Colonic mucosa (tissue), 4 donors: ENCODE measurements at regions not wholly inside any gene's neighbourhood (a gene's known extent, or its start where the extent isn't known, plus 50 kb on each side); places are given as distances from the start of the nearest gene placed in this dataset.
"Not testable (repeated sequence)": the region's sequence is repeated elsewhere in the genome, so short reads cannot be mapped to it uniquely, and the experiment has no call there.

ENCODE experiments used
- DNase-seq: peaks from one replicate; pipeline ENCODE4 v3.0.0-alpha.2; 2020
- H3K27ac ChIP-seq: fragments of 200-600 bp; one replicate; pipeline ENCODE4 v1.8.0; 2021
- H3K27me3 ChIP-seq: fragments of 200-600 bp; one replicate; pipeline ENCODE4 v1.8.0; 2021
- H3K36me3 ChIP-seq: fragments of 200-600 bp; one replicate; pipeline ENCODE4 v1.8.0; 2021
- H3K4me1 ChIP-seq: fragments of 200-600 bp; one replicate; pipeline ENCODE4 v1.8.0; 2021; ENCODE audit warnings: mild to moderate bottlenecking
- H3K4me3 ChIP-seq: fragments of 200-600 bp; one replicate; pipeline ENCODE4 v1.8.0; 2021
- H3K9ac ChIP-seq, 2 donors: one replicate each; pipeline ENCODE4 v1.7.0; 2013; ENCODE audit warnings: control low read depth in 2 of 2, low read depth in 2 of 2, low read length in 2 of 2
- H3K9me3 ChIP-seq: fragments of 200-600 bp; one replicate; pipeline ENCODE4 v1.8.0; 2021
- intact Hi-C: fragments of 100-400 bp; cut with DNase I; formaldehyde crosslinking; loops from one replicate; pipeline ENCODE4 v1.14.1; 2022
- TF ChIP-seq, protein P1 (sequence below): fragments of 200-600 bp; IDR thresholded peaks from one replicate; pipeline ENCODE4 v1.8.0; 2022; ENCODE audit warnings: antibody characterized with exemption, mild to moderate bottlenecking
- donor health status: healthy.
- donor health status: DM: no; HTN: no; CAD: no.
- donor health status: DM: no; HTN: no; CAD: no.

DNA sequence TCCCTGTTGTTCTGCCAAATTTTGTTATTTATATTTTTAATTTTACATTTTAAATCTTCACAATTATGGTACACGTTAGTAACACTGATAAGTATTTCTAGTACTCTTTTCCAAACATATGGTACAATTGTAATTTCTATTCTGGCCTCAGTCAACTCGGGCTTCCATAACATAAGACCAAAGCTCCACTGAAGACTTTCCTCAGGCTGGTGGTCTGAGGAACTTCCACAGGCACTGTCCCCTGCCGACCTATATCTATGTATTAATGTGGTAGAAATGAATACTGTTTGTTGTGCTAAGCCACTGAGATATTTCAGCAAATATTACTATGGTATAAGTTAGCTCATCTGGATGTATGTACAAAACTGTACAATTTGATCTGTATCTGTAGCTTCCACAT lies 407.6 kb upstream of the ZNF804A start:
- TF ChIP-seq, protein P1, sequence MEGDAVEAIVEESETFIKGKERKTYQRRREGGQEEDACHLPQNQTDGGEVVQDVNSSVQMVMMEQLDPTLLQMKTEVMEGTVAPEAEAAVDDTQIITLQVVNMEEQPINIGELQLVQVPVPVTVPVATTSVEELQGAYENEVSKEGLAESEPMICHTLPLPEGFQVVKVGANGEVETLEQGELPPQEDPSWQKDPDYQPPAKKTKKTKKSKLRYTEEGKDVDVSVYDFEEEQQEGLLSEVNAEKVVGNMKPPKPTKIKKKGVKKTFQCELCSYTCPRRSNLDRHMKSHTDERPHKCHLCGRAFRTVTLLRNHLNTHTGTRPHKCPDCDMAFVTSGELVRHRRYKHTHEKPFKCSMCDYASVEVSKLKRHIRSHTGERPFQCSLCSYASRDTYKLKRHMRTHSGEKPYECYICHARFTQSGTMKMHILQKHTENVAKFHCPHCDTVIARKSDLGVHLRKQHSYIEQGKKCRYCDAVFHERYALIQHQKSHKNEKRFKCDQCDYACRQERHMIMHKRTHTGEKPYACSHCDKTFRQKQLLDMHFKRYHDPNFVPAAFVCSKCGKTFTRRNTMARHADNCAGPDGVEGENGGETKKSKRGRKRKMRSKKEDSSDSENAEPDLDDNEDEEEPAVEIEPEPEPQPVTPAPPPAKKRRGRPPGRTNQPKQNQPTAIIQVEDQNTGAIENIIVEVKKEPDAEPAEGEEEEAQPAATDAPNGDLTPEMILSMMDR: no peak
- intact Hi-C loops: no loop called here
- Histone ChIP-seq H3K27me3 (no peaks in the 10 kb centered on the region), H3K9ac (no peak overlapping the region), H3K9me3 (no peaks in the 10 kb centered on the region), H3K4me3 (no peak overlapping the region), H3K4me1 (no peaks in the 10 kb centered on the region), H3K36me3 (no peaks in the 10 kb centered on the region), H3K27ac (no peak overlapping the region)
- DNase-seq: no peak

DNA sequence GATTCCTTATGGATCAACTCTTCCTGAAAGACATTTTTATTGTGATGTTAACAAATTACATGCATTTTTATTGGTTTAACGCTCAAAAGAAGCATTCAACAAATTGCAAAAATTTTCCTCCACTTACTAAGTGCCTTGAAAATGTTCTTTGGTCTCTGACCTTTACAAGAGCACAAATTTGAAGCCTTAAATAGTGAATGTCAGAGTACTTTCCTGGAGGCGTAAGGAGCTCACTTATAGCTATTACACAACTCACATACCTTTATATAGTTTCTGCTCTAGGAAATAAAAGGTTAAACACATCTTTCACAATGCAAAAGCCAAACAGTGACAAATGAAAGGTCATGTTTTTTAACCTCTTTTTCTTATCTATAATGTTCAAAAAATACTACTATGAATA lies 405.7 kb upstream of the ZNF804A start:
- H3K4me3 ChIP-seq: no peak overlapping the region
- no peak for DNase-seq
- intact Hi-C loops: no loop called here
- H3K9ac ChIP-seq: no peak overlapping the region
- H3K27me3 ChIP-seq: no peaks in the 10 kb centered on the region
- no peak overlapping the region for H3K27ac ChIP-seq
- no peaks in the 10 kb centered on the region for H3K4me1 ChIP-seq
- TF ChIP-seq, protein P1: no peak
- H3K9me3 ChIP-seq: no peaks in the 10 kb centered on the region
- H3K36me3 ChIP-seq: no peaks in the 10 kb centered on the region

DNA sequence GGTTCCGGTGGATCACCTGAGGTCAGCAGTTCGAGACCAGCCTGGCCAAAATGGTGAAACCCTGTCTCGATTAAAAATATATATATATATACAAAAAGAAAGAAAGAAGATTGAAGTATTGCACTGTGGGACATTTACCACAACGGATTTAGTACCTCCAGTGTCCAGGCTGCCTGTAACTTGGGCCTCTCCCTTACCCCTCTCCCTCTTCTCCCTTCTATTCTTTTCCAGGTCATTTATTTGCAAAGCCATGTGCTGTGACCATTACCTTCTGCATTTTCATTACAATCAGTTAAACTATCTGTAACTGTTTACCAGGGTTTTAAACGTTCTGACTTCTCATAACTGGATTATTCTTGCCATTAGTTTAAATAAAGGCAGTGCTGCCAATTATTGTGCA lies 400.9 kb upstream of the ZNF804A start:
- intact Hi-C loops: no loop called here
- Histone ChIP-seq H3K4me1 (no peaks in the 10 kb centered on the region), H3K4me3 (no peak overlapping the region), H3K9me3 (no peaks in the 10 kb centered on the region), H3K27me3 (no peaks in the 10 kb centered on the region), H3K27ac (no peak overlapping the region), H3K36me3 (no peaks in the 10 kb centered on the region), H3K9ac (no peak overlapping the region)
- DNase-seq: no peak
- TF ChIP-seq, protein P1: no peak

DNA sequence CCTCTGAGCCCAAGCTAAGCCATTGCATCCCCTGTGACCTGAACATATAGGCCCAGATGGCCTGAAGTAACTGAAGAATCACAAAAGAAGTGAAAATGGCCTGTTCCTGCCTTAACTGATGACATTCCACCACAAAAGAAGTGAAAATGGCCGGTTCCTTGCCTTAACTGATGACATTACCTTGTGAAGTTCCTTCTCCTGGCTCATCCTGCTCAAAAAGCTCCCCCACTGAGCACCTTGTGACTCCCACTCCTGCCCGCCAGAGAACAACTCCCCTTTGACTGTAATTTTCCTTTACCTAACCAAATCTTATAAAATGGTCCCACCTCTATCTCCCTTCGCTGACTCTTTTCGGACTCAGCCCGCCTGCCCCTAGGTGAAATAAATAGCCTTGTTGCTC lies 399.5 kb upstream of the ZNF804A start:
- intact Hi-C loops, H3K27me3 ChIP-seq, H3K36me3 ChIP-seq, H3K9ac ChIP-seq, H3K4me1 ChIP-seq, H3K4me3 ChIP-seq, H3K9me3 ChIP-seq, H3K27ac ChIP-seq, DNase-seq: not testable (repeated sequence)

DNA sequence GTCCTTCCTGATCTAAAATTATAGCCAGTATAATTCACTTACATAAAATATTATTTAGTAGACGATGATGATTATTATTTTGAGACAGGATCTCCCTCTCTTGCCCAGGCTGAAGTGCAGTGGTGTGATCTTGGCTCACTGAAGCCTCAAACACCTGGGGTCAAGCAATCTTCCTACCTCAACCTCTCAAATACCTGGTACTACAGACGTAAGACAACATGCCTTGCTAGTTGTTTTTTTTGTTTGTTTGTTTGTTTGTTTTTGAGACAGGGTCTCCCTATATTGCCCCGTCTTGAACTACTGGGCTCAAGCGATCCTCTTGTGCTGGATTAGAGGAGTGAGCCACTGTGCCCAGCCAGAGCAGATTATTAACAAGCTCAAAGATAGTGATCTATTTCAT lies 399.1 kb upstream of the ZNF804A start:
- TF ChIP-seq, protein P1: no peak
- Histone ChIP-seq H3K27me3 (no peaks in the 10 kb centered on the region), H3K9ac (no peak overlapping the region), H3K9me3 (no peaks in the 10 kb centered on the region), H3K4me1 (no peaks in the 10 kb centered on the region), H3K27ac (no peak overlapping the region), H3K36me3 (no peaks in the 10 kb centered on the region), H3K4me3 (no peak overlapping the region)
- no peak for DNase-seq
- intact Hi-C loops: no loop called here

DNA sequence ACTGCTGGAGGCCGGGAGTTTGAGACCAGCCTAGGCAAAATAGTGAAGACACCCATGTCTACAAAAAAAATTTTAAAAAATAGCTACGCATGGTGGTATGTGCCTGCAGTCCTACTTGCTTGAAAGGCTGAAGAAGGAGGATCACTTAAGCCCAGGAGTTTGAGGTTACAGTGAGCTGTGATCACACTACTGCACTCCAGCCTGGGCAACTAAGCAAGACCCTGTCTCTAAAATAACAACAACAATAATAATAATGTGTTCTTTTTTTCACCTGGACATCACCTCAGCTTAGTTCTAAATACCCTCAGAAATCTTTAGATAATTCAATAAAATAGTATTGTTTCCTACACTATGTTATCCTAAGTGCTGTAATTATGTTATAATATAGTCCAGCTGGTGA lies 397.1 kb upstream of the ZNF804A start:
- TF ChIP-seq, protein P1: no peak
- no peaks in the 10 kb centered on the region for H3K27me3 ChIP-seq
- no peaks in the 10 kb centered on the region for H3K36me3 ChIP-seq
- no peak overlapping the region for H3K27ac ChIP-seq
- no peak overlapping the region for H3K9ac ChIP-seq
- no peak for DNase-seq
- H3K4me1 ChIP-seq: no peaks in the 10 kb centered on the region
- no peak overlapping the region for H3K4me3 ChIP-seq
- intact Hi-C loops: no loop called here
- H3K9me3 ChIP-seq: no peaks in the 10 kb centered on the region
